Large intestine (tissue), 3 donors: ENCODE measurements at regions not wholly inside any gene's neighbourhood (a gene's known extent, or its start where the extent isn't known, plus 50 kb on each side); places are given as distances from the start of the nearest gene placed in this dataset.

Experiments used
- DNase-seq, 2 donors: peaks; one replicate each; pipeline versions ENCODE4 v3.0.0 to v3.0.0-alpha.2; 2013
- H3K27ac ChIP-seq: one replicate; pipeline ENCODE4 v1.5.1; 2013; ENCODE audit warnings: low read length
- H3K27me3 ChIP-seq: 2 replicates; pipeline ENCODE4 v1.6.1; 2013; ENCODE audit warnings: low read length; ENCODE audit not compliant: control insufficient read depth, insufficient read depth
- H3K36me3 ChIP-seq: 2 replicates; pipeline ENCODE4 v1.6.1; 2013; ENCODE audit warnings: low read length; ENCODE audit not compliant: control insufficient read depth, insufficient read depth
- H3K4me1 ChIP-seq: one replicate; pipeline ENCODE4 v1.6.1; 2013; ENCODE audit warnings: low read length; ENCODE audit not compliant: control insufficient read depth, insufficient read depth
- H3K4me3 ChIP-seq: one replicate; pipeline ENCODE4 v1.5.1; 2013; ENCODE audit warnings: low read length
- H3K9me3 ChIP-seq: one replicate; pipeline ENCODE4 v1.6.1; 2013; ENCODE audit warnings: mild to moderate bottlenecking, low read depth, low read length, moderate library complexity; ENCODE audit not compliant: control insufficient read depth
- WGBS: methylation state at CpG from one replicate; pipeline ENCODE4 v1.1.5; 2013; ENCODE audit warnings: low lambda C conversion rate; ENCODE audit not compliant: insufficient coverage; 5-methylcytosine and 5-hydroxymethylcytosine counted together

DNA sequence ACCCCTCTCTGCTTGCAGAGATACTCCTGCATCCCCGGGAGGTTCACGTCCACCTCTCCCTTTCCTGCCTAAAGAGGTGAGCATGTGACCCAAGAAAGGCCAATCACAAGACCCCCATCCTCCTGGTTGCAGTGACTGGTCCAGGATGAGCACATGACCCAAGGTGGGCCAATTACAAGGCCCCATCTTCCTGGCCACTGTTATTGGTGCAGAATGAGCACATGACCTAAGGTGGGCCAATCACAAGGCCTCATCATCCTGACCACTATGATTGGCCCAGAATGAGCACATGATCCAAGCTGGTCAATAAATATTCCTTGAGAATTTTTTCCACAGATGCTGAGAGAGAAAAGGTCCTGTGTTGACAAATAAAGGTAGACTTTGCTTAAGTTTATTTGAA, 350.7 kb downstream of the EFNB2 start:
- Histone ChIP-seq H3K4me1 (peaks cover 9% of the 10 kb centered on the region), H3K27me3 (no peaks in the 10 kb centered on the region), H3K36me3 (no peaks in the 10 kb centered on the region), H3K4me3 (no peak overlapping the region), H3K27ac (no peak overlapping the region), H3K9me3 (no peaks in the 10 kb centered on the region)
- no CpG with 5 or more reads among the region's 2 CpGs for WGBS
- DNase-seq: no peak

- H3K4me3 ChIP-seq: no peak overlapping the region
- peak; percentile 72 to 87 for DNase-seq
- no peaks in the 10 kb centered on the region for H3K9me3 ChIP-seq
- H3K27me3 ChIP-seq: no peaks in the 10 kb centered on the region
- 46% methylated on average over 5 of the region's 16 CpGs for whole genome bisulfite sequencing
- no peak overlapping the region for H3K27ac ChIP-seq
- peaks cover 9% of the 10 kb centered on the region for H3K4me1 ChIP-seq
- no peaks in the 10 kb centered on the region for H3K36me3 ChIP-seq
These were observed 351.9 kb downstream of the EFNB2 start for GRCh38 chr13:106183410-106184065.

- peak in 1 of 2 donors; percentile 39 for DNase-seq
- no CpG with 5 or more reads among the region's 6 CpGs for WGBS
- Histone ChIP-seq H3K9me3 (no peaks in the 10 kb centered on the region), H3K4me3 (no peak overlapping the region), H3K27ac (no peak overlapping the region), H3K36me3 (no peaks in the 10 kb centered on the region), H3K27me3 (no peaks in the 10 kb centered on the region), H3K4me1 (peaks cover 9% of the 10 kb centered on the region)
These were observed 353.1 kb downstream of the EFNB2 start for GRCh38 chr13:106182404-106182803.

DNA sequence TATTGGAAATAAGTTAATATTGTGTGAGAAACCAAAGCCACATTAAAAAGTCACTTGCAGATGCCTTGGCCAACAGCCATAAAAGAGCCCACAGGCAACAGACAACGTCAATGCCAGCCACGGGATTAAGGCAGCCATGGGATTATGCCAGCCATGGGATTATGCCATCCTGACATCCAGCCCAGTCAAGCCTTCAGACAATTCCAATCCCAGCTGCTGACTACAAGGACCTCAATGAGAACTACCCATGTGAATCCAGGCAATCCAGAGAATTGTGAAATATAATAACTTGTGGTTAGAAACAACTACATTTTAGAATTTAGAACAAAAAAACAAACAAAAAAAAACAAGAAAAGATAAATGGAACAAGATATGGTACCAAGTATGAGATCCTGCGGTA, 356.6 kb downstream of the EFNB2 start:
- WGBS: 100% methylated on average over 1 of the region's 3 CpGs
- no peak overlapping the region for H3K27ac ChIP-seq

DNA sequence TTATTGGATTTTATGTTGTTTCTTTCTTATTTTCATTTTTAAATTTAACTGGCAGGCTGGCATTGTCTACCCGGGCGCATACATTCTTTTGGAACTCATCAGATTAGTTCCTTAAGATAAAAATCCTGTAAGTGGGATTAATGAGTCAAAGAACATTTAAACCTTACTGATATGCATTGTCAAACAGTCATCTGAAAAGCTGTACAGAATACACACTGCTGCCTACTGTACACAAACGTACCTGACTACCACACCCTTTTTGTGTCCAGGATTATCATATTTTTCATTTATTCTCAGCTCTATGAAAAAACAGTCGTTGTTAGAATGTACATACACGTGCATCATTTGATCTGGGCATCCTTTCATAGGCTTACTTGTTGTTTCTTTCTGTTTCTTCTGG, 358.3 kb downstream of the EFNB2 start:
- H3K27me3 ChIP-seq: no peaks in the 10 kb centered on the region
- no peaks in the 10 kb centered on the region for H3K36me3 ChIP-seq
- H3K9me3 ChIP-seq: no peaks in the 10 kb centered on the region
- no peak overlapping the region for H3K4me3 ChIP-seq
- DNase-seq: no peak
- H3K4me1 ChIP-seq: no peaks in the 10 kb centered on the region
- WGBS: 53% methylated on average over 5 of the region's 5 CpGs
- H3K27ac ChIP-seq: no peak overlapping the region

More for the DNA sequence above, 356.6 kb downstream of the EFNB2 start:
- no peak for DNase-seq
- H3K36me3 ChIP-seq: no peaks in the 10 kb centered on the region
- H3K27me3 ChIP-seq: no peaks in the 10 kb centered on the region
- no peak overlapping the region for H3K4me3 ChIP-seq
- peaks cover 7% of the 10 kb centered on the region for H3K4me1 ChIP-seq
- H3K9me3 ChIP-seq: no peaks in the 10 kb centered on the region

DNA sequence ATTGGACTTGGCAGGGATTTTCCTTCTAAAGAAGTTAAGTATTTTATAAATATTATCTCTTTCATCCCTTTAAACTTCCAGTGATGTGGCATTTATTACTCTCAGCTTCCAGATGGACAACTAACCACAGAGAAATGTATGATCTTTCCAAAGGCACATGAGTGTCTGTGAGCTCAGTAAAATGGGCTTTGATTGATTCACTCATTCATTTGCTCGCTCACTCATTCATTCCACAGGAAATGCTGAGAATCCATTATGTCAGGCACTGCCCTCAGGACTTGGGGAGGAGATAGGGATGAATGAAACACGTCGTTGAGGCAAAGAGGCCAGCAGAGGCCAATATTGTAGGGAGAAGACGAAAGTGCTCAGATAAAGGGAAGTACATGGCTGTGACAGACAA, 359.3 kb downstream of the EFNB2 start:
- H3K4me3 ChIP-seq: no peak overlapping the region
- no peak overlapping the region for H3K27ac ChIP-seq
- no peak for DNase-seq
- H3K27me3 ChIP-seq: no peaks in the 10 kb centered on the region
- no peaks in the 10 kb centered on the region for H3K4me1 ChIP-seq
- no peaks in the 10 kb centered on the region for H3K9me3 ChIP-seq
- H3K36me3 ChIP-seq: no peaks in the 10 kb centered on the region
- WGBS: 60% methylated on average over 3 of the region's 4 CpGs

- H3K27me3 ChIP-seq: no peaks in the 10 kb centered on the region
- DNase-seq: no peak
- no peaks in the 10 kb centered on the region for H3K4me1 ChIP-seq
- no peak overlapping the region for H3K4me3 ChIP-seq
- H3K36me3 ChIP-seq: no peaks in the 10 kb centered on the region
- no peak overlapping the region for H3K27ac ChIP-seq
- no peaks in the 10 kb centered on the region for H3K9me3 ChIP-seq
- 42% methylated on average over 4 of the region's 7 CpGs for WGBS
These were observed 361.4 kb downstream of the EFNB2 start for GRCh38 chr13:106173891-106174610.

GRCh38 chr13:106173346-106173745, 362.1 kb downstream of the EFNB2 start:
- no peak for DNase-seq
- Histone ChIP-seq H3K36me3 (no peaks in the 10 kb centered on the region), H3K4me3 (no peak overlapping the region), H3K9me3 (no peaks in the 10 kb centered on the region), H3K27me3 (no peaks in the 10 kb centered on the region), H3K27ac (no peak overlapping the region), H3K4me1 (no peaks in the 10 kb centered on the region)
- no CpG with 5 or more reads among the region's 2 CpGs for WGBS

GRCh38 chr13:106172176-106172905, 363.1 kb downstream of the EFNB2 start:
- 40% methylated on average over 1 of the region's 5 CpGs for WGBS
- DNase-seq: no peak

DNA sequence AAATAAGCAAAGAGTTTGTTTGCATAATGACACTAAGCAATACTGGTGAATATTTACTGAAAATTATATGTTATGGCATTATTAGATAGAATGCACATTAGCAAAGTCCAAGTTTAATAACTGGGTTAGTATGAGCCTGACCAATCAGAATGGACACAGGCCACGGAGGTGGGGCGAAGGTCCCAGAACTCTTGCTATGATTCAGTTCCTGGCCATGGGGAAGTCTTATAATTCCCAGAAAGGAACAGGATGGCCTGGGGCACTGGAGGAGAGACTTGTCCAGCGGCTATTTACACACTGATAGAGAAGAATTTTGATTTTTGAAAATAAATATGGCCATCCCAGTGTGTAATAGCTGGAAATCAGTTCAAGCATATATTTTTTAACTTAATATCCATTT, 372.0 kb downstream of the EFNB2 start:
- no CpG with 5 or more reads among the region's 3 CpGs for WGBS

More at GRCh38 chr13:106172176-106172905, 363.1 kb downstream of the EFNB2 start:
- H3K27ac ChIP-seq: no peak overlapping the region
- no peaks in the 10 kb centered on the region for H3K9me3 ChIP-seq
- no peaks in the 10 kb centered on the region for H3K36me3 ChIP-seq
- H3K4me3 ChIP-seq: no peak overlapping the region
- no peaks in the 10 kb centered on the region for H3K4me1 ChIP-seq
- H3K27me3 ChIP-seq: no peaks in the 10 kb centered on the region

More for the DNA sequence above, 372.0 kb downstream of the EFNB2 start:
- DNase-seq: no peak
- H3K4me3 ChIP-seq: no peak overlapping the region
- no peaks in the 10 kb centered on the region for H3K36me3 ChIP-seq
- H3K27me3 ChIP-seq: no peaks in the 10 kb centered on the region
- no peaks in the 10 kb centered on the region for H3K4me1 ChIP-seq
- H3K9me3 ChIP-seq: no peaks in the 10 kb centered on the region
- H3K27ac ChIP-seq: no peak overlapping the region
